8988T (cell line): ENCODE measurements at regions not wholly inside any gene's neighbourhood (a gene's known extent, or its start where the extent isn't known, plus 50 kb on each side); places are given as distances from the start of the nearest gene placed in this dataset.
"Not testable (repeated sequence)": the region's sequence is repeated elsewhere in the genome, so short reads cannot be mapped to it uniquely, and the experiment has no call there.

Source experiments
- DNase-seq: peaks from one replicate; pipeline ENCODE4 v3.0.0; 2011

DNA sequence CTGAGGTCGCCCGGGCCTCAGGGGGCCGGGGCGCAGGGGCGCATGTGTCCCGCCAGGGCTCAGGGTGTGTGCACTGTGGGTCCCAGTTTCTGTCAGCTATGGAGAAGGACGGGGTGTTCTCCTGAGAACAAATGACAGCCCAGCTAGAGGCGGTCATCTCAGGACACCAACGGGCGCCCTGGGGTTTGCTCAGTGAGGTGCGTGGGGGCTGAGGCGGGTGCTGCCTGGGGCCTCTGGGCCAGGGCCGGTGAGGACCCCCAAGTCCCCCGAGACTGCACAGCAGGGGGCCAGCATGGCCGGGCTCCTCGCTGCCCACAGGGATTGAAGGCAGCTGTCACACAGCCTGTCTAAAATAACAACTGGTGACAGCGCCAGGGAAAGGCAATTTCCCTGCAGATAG, 808.8 kb upstream of the SOX11 start:
- no peak for DNase-seq

DNA sequence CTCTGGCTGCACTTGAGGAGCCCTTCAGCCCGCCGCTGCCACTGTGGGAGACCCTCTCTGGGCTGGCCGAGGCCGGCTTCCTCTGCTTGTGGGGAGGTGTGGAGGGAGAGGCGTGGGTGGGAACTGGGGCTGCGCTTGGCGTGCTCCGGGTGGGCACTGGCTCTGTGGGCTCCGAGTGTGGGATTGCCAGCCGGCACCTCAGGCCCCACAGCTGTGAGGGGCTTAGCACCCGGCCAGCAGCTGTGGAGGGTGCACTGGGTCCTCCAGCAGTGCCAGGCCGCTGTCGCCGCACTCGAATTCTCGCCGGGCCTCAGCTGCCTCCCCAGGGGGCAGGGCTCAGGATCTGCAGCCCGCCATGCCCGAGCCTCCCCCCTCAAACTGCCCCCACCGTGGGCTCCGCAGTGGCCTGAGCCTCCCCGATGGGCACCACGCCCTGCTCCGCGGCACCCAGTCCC, 808.0 kb upstream of the SOX11 start:
- DNase-seq, result no peak

DNA sequence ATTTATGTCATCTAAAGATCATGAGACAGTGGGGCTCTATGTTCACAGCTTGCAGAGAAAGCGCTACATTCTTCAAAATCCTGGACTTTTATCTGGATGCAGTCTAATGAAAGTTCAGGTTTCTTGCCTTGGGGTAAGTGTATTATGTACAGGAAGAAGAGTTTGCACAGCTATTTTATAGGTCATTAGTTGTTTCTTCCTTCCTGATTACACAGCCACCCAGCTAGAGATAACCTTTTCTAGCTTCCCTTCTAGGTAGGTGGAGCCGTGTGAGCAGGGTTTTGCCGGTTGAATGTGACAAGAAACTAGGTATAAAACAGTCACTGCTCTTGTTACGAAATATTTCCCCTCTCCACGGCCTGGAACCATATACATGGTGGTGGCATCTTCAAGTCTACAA, 800.8 kb upstream of the SOX11 start:
- no peak for DNase-seq

DNA sequence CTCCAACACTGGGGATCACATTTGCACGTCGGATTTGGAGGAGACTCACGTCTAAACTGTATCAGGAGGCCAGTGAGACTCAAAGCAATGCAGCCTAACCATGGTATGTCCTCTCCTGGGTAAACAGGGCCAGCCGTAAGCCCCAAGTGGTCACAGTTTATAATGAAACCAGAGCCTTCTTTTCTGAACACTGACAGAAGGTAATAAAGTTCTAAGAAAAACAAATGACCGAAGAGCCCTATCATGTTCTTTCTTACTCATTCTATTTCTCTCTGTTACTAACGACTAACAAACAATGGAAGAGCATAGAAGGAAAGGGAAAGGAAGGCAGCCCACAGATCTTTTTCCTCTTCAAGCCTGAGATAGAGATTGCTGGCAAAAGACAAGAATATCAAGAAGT, 796.8 kb upstream of the SOX11 start:
- DNase-seq, result no peak

DNA sequence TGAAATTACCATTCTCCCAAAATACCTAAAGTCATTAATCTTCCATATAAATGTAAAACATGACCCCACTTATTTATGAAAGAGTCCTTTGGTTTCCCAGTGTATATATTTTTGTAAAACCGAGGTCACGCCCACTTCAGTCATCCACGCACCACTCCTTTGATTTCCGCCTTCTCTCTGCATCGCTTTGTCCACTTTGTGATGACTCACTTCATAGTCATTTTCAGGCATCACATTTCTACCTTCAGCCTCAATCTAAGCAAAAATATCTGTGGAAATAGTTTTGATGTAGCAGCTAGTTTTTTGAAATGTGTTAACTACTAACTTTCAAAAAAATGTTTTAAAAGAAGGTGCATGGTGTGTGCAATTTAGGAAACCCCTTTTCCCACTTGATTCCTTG, 793.5 kb upstream of the SOX11 start:
- DNase-seq, result peak; percentile 11

DNA sequence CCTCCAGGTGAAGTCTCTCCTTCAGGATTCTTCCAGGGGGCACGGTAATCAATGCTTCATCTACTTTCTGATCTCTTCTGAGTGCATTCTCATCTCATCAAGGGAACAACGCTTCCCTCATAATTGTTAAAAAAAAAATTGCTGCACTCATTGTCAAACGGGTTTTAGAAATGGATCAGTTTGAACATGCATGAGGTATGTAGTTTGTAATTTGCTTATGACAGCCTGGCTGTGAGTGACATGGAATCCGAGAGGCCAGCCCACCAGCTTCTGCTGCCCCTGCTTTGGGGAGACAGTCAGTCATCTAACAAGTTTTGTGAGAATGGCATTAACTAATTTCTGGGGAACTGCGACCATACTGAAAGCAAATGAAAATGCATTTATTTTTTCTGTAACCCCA, 791.9 kb upstream of the SOX11 start:
- no peak for DNase-seq

DNA sequence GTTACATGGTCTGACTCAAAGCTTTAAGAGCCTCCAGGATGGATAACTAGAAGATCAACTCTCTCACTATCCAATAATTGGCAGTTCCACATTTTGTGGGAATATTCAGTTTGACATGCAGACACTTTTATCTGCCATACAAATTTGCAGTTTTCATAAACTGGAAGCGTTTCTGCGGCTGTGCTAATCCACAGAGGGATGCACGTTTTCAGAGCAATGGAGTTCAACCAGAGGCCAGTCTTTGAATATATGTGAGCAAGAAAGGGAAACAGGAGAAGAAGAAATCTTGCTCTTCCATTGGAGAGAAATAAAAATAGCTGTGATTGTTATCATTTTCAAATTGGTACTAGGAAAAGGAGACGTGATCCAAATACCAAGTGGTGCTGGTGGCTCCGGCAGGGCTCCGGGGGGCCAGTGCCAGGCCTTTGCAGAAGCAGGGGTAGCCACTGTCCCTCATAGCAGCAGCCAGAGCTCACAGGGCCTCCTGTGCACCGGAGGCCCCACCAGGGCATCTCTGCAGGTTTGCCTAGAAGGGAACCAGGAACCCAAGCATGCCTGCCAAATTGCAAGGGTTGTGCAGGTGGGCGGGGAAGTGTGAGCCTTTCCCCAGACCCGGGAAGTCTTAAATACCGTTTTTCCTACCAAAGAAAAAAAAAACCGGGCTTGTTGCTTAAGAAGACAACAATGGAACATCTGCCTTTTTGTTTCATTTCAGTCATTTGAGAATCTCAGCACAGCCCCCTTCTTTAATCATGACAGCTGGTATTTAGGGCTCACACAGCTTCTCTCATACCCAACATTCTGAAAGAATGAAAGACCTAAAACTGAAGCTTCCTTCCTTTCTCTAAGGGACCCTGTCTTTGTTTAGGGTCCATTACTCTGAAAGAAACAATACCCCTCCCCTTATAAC, 791.1 kb upstream of the SOX11 start:
- no peak for DNase-seq

DNA sequence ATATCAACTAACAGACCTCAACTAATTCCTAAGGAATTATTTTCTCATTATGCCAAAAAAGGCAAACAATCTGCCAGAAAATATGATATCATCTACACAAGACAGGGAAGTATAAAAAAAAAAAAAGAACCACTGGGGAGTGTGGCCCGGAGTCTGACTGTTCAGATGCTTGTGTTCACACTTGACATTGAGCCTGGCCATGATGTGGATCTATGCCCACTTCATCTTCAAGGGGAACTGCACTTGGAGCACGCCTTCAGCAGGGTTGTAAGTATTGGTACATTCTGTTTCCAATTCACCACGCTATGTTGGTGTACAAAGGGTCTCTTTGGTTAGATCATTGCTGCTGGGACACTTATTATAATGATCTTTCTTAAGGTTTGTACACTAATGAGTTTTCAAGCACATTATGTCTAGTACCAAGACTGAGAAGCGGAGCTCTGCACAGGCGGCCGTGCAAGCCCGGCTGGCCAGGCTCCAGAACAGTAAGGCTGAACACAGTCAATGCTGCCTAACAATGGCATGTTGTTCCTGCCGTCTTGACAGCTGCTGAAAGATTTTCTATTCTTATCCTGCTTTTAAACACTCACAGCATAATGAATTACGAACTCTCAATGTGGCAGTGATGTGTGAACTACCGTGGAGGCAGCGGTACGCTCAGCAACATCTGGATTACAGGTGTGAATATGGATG, 788.4 kb upstream of the SOX11 start:
- DNase-seq, result no peak

DNA sequence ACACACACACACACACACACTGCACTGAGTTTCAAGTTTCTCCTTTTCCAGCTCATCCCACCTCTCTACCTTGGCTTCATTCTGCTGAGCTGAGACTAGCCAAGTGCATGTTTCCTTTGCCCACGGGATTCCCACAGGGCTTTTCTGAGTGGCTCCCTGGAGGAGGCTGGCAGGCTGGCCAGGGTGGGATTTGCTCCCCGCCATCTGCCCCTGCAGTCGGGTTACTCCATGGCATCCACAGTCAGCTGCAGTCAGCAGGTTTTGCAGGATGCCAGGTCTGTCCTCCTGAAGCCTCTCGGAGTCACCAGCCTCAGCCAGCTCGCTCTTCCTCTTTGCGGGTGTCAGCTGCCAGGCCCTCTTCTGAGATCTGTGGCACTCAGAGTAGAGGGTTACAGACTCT, 783.7 kb upstream of the SOX11 start:
- no peak for DNase-seq

DNA sequence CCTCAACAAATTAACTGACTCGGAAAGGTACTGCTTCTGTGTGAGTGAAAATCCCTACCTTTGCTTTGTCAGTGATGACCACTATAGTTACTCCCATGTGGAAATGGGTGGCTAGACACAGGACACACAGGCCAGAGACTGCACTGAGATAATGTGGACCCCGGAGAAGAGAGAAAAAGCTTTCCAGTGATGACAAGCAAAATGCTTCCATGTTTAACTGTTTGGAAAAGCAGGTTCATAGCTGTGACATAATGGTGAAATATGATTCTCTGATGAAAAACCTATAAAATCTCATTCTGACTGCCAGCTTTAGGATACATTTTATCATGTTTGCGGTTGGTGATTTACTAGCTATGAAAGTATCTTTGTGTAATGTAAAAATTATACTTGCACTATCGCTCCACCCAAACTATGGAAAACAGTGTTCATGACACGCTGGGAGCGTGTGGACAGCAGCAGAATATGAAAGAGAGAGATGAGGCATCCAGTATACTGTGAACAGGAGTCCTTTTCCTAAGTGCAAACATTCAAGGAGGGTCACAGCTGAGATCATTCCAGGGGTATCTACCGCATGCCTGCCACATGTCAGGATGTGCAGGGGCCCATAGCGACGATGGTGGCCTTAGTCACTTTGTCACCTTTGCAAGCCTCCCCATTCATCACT, 782.7 kb upstream of the SOX11 start:
- DNase-seq, result no peak

DNA sequence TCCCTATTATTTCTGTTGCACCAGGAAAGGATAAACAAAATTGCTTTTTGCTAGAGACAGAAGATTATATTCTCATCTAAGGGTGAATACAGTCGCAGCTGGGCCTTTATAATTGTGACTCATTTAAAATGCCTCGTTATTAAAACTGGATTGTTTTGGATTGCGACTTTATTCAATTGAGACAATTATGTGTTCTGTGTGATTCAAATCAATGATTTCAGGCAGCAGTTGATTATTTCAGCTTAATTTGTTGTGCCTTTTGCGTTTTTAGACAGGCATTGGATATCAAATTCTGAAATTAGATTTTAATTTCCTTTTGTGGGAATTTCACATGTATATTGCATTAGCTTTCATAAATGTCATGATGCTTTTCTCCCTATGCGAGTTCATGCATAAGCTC, 778.1 kb upstream of the SOX11 start:
- no peak for DNase-seq

DNA sequence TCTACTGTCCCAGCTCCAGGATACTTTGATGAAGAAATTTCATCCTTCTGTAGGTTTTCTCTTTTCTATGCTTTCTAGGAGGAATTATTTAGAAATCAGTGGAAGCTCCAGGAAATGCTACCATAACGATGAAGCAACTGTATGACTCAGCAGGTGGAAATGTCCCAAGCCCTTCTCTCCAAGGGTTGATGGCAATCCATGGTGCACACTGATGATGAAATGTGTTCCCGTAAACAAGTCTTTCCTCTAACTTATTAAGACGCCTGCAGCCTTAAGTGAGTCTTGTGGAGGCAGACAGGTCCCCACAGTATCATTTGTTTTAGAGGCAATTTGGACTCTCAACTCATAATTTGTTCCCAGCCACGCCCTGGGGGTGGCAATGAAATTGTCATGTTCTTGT, 777.6 kb upstream of the SOX11 start:
- no peak for DNase-seq

DNA sequence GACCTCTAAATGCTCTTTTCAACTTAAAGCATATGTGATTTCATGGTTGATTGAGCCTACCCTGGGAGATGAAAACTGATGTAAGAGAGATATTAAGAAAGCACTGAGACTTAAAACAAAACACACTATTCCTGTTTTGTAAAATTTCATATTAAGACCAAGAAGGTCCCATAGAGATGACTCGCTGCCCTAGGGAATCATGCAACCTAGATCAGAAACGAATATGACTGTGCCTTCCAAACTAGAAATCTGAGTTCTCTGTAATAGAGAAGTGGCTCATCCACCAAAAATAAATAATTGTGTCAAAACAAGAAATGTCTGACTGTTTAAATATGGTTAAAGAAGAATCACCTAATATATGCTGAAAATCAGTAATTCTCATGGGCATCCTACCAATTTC, 776.8 kb upstream of the SOX11 start:
- DNase-seq, result no peak

DNA sequence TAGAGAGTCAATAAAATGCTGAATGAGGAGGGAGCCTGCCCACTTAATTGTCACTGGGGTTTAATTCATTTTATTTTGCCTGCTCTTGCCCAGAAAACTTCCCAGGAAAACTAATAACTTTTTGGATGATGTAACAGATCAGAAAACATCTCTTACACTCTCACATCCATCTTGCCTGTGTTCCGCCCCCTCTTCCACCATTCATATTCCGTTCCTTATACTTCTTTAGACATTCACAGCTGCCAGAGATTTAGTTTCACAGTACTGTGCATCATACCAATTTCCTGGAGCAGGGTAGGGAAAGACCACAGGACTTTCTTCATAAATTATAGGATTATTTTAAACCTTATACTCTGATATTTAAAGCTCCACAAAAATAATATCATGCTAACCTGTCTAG, 776.1 kb upstream of the SOX11 start:
- no peak for DNase-seq

DNA sequence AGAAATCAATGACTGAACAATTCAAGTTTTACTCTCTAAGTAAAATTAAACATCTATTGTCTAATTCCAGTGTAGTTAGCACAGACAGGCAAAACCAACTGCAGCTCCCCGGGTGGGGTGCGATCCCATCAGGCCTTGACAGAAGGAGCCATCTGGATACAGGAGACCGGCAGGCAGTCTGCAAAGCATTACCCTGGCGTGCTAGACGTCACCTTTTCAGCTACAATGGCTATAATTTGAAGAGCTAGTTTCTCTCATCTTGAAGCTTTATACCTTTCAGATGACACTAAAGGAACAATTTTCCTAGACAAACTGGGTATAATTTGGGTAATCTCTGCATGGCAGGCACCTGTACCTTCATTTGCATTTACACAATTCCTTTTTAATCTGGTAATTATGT, 761.5 kb upstream of the SOX11 start:
- DNase-seq, result no peak

DNA sequence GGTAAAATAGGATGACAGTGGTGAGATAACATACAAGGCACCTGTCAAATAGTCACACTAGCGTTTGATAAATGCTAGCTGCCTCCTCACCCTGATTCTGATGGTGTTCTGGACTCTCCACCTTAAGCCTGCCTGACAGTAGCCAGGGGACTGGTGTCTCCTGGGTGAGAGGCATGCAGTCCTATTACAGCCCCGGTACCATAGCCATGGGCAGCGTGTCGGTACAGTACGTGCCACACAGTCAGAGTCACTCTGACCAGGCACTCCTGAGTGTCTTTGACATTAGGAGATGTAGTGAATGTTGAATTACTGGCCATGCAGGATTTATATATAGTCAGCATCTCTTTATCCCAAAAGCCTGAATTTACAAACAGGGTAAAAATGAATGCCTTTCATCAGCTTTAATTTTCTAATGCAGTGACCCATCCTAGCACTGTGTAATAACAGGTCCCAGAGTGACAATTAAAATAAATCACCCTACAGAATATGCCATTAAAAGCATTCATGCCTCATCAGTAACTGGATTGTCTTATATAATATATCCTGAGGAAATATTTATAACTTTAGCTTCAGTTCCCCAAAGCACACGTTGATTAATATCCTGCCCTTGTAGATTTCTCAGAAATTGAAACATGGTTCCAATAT, 760.3 kb upstream of the SOX11 start:
- no peak for DNase-seq

DNA sequence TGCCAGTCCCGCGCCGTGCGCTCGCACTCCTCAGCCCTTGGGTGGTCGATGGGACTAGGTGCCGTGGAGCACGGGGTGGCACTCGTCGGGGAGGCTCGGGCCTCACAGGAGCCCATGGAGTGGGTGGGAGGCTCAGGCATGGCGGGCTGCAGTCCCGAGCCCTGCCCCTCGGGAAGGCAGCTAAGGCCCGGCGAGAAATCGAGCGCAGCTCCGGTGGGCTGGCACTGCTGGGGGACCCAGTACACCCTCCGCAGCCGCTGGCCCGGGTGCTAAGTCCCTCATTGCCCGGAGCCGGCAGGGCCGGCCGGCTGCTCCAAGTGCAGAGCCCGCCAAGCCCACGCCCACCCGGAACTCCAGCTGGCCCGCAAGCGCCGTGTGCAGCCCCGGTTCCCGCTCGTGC, 756.9 kb upstream of the SOX11 start:
- not testable (repeated sequence) for DNase-seq

DNA sequence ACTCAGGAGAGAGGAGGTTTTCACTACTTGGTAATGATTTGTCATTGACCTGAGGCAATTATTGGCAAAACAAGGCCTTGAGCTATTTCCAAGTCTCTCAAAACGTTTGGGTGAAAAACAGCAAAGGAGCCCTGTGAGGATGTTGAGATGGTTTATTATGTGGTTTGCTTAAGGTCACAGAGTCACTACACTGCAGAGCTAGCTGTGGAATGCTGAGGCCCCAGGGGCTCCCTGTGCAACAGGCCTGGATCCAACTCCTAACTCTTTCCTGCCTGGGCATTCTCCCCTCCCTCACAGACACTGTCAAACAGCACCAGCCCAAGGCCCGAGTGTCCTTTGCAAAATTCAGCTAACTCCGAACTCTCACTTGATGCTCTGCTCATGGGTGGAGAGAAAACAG, 754.6 kb upstream of the SOX11 start:
- DNase-seq, result no peak

DNA sequence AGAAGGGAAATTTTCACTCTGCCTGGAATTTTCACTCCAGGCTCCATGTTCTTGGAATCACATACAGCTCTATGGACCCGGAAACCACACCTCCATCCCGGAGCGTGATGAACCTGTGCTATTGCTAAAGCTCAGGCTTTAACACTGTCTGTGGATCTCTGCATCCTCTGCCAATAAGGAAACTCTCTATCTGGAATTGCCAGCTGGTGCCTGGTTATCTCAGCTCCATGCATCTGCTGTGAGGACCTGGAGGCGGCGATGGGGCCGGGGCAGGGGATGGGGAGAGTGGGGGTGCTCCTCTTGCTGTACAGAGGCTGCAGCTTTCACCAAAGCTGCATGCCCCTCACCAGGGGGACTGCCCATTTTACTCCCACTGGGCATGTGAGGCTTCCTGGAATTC, 754.0 kb upstream of the SOX11 start:
- no peak for DNase-seq

DNA sequence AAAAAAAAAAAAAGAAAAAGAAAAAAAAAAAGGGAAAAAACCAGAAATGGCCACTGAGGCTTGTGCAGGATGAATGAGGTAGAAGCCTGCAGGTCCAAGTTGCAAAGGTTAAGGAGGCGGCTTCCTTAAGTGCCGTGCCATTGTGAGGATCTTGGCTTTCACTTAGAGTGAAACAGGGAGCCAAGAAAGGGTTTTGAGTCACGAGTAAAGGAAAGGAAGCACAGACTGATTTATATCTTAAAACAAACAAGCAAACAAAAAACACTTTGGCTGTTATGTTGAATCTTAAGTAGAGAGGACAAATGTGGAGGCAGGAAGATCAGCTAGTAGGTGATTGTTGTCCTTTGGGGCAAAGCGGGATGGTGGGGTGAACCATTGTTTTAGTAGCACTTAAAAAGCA, 749.7 kb upstream of the SOX11 start:
- DNase-seq, result no peak

DNA sequence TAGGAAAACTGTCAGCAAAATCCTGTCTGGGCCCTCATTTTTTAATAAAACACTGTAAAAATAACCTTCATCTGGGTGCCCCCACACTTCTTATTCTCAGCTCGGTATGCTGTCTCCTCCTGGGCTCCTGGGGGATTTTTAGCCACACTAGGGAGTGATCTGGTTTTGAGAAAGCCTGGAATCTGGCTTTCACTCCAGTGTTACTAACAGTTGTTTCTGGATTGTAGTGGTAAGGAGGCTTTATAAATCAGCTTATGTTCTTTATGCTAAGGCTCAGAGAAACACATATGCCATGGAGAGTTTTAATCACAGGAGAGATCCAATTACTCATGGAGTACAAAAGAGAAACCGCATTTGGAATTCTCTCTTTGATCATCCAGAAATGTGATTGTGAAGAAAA, 744.3 kb upstream of the SOX11 start:
- no peak for DNase-seq

DNA sequence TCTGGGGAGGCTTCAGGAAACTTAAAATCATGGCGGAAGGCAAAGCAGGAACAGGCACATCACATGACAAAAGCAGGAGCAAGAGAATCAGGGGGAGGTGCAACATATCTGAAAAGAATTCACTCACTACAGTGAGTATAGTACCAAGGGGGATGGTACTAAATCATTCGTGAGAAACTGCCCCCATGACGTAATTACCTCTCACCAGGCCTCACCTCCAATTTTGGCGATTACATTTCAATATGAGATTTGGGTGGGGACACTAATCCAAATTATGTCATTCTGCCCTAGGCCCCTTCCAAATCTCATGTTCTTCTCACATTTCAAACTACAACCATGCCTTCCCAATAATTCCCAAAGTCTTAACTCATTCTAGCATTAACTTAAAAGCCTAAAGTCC, 740.8 kb upstream of the SOX11 start:
- no peak for DNase-seq

DNA sequence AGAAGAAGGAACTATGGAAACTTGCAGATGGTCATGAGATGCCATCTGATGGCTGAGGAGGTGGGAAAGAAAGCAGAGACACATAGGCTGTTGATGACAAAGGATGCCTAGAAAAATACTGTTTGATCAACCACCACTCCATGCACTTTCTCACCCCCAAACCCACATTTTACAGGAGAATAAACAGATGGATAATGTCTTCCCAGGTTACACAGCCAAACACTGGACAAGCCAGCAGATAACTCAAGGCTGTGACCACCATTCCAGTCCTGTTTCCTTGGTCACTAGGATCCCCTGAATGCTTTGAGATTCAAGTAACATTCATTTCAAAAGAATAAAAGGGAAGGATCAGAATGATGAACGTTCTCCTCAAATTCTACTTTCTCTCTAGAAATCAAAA, 733.0 kb upstream of the SOX11 start:
- no peak for DNase-seq

DNA sequence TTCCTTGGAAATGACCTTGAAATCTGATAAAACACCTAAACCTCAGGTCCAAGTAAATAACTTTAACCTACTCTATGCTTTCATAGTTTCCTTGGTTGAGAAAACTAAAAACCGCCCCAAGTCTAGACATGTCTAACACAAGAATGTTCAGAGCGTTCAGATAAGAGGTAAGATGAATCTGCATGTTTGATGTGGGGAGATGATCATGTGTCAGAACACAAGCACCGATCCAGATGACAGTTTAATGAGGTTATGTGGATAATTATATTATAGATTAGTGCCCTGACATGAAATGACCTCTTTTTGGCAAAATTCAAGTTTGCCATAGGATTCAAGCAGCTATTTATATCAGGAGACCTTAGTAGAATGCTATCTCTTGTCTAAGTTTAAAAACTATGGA, 729.8 kb upstream of the SOX11 start:
- no peak for DNase-seq
